HUDEP-2 (cell line): ENCODE measurements at regions not wholly inside any gene's neighbourhood (a gene's known extent, or its start where the extent isn't known, plus 50 kb on each side); places are given as distances from the start of the nearest gene placed in this dataset.

ENCODE experiments used
- DNase-seq, 76 experiments: peaks; one replicate each; lab custom pipeline; 2025; ENCODE audit not compliant: unreplicated experiment in 76 of 76; lab: John Stamatoyannopoulos, UW

DNA sequence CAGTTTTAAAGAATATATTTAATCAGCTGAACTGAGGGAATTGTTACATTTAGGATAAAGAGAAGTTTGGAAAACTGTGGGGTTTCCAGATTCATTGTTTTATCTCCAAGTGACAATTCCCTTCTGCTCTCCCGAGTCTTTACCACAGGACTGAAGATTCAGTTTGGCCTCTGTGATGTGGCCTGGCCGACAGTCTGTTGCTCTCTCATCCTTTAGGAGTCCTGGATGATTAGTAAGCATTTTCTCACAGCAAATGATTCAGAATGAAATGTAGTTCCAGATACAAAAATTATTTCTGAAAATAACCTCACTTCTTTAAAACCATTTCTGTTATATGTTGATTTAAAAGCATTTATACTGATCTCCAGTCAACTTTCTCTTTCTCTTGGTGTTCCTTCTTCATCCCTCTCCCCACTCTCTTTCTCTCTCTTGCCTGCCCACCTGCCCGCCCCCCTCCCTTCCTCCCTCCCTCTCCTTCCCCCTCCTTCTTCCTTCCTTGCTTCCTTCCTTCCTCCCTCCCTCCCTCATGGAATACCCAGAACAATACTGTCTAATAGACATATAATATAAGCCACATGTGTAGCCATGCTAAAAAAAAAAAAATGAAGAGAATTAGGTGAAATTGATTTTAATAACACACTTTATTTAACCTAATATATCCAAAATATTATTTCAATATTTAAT is 254.9 kb downstream of the PRL start:
- DNase-seq: no peak

DNA sequence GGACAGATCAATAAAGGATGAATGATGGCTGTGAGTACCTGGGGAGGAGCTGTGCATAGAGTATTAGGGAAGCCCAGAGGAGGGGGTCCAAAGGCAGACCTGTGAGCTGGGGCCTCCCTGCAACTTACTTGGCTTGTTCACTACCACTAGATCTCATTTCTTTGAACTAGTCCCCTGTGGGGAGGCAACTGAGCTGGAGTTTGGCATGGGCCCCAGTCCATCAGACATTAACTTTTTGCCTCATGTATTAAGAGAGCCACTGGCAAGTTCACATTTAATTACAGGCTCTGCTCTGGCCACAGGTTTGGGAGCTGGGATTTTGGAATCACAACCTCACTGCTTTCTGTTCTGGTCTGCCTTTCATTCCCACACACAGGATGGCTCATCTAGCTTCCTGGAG is 254.1 kb downstream of the PRL start:
- DNase-seq: no peak

DNA sequence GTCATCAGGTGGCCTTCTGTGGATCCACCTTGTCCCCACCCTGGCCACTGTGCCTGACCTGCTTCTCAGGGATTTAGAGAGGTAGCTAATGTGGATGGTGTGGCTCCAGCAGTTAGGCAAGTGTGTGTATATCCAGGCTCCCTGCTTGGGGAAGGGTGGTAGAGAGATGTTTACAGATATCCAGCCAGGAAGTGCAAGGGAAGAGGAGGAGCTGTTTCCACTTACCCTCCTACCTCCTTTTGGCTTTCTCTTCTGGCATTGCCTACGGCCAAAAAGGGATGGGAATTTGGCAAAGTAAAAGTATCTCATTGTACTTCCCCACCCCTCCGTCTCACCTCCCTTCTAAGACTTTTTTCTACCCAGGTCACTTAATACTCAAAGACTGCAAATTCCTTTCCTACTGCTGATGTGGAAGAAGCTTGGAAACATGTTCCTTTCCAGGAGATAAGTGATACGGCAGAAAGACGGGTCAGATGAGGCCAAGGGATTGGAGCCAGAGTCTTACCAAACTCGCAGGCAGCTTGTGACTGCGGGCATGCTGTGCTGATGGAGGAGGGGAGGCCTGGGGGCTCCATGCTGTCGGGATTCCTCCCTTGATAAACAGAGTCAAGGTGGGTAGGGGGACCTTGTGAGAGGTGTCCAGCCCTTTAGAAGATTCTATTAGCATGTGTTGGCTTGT is 253.4 kb downstream of the PRL start:
- DNase-seq: no peak

DNA sequence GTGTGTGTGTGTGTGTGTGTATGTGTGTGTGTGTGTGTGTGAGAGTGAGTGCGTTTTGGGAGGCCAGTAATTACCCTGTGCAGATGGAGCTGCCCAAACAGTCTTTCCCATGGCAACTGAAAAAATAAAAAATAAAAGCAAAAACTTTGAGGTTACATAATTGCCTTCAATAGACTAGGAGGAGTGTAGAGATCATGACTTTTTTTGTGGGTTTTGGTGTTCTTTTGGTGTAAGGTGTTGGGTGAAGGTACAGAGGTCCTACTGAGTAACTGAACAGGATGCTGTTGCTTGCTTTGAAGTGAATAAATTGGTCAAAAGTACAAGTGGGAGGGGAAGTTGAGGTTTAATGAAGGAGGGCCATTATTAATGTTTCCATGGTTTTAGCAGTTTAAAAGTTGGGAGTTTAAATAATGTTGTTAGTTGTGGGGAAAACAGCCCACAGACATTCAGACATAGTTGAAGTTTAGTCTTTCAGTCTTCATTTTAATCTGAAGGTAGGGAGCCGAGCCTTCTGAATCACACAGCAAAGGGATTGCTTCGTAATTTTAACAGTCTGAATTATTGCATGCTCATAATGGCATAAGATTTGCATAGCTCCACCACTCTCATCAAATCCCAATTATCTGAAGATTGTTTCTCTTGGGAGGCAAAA is 251.4 kb downstream of the PRL start:
- no peak for DNase-seq

DNA sequence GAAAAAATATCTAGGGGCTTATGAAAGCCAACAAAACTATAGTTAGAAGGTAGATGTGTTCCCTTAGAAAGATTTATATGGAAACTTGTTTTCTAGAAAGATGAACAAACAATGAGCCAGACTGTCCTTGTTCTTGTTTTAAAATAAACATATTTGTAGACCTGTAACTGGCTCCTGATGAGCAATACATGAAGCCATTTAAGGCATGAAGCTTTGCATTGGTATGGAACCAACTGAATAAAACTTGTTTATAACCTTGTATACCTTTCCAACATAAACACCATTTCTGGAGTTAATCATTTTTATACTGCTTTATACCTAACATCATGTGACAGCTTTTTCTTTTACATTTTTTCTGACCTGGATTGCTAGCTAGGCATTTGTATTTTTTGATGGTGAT is 247.8 kb downstream of the PRL start:
- DNase-seq: no peak

DNA sequence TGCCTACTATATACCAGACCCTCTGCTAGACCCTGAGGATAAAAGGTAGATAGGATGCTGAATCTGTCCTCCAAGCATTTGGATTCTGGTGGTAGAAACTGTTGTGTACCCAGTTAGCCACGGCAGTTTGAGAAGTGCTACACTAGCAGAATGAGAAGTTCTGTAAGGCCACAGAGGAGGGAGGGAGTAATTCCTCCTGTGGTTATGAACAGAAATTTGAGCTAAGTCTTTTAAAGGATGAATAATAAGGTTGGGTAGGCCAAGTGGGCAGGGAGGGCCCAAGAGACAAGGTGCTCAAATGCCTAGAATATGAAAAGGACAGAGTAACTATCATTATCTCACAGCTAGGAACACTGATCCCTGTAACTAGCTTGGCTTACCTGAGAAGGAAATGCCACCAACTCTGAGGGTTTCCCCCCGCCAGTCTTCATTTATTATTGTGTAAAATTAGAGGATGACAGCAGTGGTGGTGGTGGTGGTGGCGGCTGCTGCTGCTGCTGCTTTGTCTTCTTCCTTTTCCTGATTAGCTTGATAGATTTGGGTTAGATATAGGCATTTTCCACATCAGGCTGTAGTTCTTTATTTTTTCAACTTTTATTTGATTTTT is 243.3 kb downstream of the PRL start:
- no peak for DNase-seq

DNA sequence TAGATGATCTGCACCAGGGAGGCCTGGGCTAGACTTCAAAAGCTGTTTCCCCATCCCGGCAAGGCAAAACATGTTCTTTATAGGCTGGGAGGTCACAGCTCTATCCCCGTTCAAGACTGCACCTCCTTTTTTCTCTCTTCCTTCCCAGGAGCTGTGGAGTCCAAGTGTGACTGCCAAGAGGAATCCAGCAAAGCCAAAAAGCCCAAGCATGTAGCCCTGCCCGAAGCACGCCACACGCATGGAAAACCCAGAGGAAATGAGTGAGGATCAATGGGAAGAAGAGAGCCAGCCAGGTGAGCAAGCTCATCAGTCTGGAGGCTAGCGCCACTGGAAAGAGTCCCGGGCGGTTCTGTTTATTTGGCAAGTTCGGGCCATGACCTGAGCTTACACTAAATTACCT is 240.4 kb downstream of the PRL start:
- no peak for DNase-seq

DNA sequence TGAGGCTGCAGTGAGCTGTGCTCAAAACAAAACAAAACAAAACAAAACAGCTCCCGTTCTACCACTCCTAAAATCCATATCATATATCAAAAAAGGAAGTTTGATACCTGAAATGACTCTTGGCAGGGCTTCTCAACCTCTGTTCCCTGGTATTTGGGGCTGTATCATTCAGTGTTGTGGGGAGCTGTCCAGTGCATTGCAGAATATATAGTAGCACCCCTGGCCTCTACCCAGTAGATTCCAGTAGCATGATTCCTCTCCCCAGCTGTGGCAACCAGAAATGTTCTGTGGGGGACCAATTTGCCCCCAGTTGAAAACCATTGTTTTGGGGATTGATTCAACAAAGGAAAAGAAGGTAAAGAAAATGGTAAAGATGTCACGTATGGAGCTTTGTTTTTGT is 238.9 kb downstream of the PRL start:
- DNase-seq: no peak

DNA sequence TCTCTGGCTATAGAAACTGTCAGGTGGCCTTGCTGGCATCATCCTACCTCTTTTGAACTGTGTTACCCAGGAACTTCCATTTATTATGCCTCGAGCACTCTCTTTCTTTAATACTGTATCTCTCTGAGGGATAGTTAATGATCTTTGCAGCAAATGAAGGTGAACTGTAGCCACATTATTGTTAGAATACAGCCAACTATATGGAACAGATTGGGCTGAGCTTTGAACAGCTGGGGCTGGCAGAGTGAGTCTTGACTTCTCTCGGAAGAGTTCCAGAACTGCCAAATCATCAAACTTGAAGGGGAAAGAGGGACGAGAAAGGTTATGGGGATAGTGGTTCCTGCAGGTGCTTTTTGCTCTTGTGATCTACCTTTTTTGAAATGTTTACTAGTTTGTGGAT is 237.7 kb downstream of the PRL start:
- no peak for DNase-seq

DNA sequence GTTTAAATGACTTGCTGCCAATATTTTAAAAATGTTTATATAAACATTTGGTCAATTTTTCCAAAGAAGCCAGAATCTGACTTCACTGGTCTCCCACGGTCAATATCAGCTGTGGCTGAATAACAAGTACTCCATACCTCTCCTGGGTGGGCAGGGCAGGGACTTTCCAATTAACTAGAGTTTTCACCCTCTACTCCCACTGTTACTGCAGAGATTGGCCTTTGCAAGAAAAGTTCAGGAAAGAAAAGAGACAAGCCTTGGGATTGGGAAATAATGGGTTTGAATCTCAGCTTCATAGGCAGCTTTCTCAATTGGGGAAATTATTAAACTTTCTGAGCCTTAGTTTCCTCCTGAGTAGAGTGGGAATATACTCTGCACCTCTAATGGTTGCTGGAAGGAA is 236.9 kb downstream of the PRL start:
- DNase-seq: no peak

DNA sequence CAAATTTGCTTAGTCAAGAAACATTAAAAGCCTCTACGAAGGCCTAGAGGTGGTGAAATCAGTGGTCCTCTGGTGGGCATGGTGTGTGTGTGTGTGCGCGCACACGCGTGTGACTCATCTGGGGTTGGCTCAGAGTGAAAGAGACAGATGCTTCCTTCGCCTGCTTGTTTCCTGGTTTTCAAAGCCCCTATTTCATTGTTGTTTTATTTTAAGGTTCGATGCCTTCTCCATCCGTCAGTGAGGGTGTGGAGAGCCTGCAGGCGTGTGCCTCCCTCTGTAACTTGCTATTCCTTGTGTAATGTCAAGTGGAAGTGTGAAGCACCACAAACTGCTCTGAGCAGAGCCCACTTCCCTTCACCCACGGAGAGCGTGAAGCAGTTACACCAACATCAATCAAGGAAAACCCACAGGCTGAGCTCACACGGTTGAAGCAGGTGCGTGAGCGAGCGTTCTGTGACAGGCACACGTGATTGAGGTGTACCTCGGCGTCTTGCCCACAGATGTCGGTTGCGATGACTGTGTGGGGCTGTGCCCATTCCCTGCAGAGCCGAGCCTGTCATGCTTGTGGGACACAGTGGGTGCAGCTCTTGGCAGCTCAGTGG is 233.9 kb downstream of the PRL start:
- DNase-seq: no peak

DNA sequence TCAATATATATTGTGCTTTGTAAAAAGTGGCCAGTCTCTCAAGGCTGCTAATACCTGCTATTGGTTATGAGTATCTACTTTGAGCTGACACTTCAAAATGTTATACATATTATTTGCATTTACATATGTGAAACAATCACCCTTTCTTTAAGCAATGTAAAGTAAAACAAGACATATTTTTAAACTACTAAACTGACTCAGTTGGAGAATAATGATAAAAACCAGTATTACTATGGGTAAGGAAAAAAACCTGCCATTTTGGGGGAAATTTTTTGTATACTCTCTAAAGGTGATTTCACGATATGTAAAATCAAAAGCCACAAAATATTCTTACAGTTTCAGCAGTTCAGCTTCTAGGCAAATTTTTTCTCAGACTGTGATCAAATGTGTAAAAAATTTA is 232.3 kb downstream of the PRL start:
- DNase-seq: no peak

DNA sequence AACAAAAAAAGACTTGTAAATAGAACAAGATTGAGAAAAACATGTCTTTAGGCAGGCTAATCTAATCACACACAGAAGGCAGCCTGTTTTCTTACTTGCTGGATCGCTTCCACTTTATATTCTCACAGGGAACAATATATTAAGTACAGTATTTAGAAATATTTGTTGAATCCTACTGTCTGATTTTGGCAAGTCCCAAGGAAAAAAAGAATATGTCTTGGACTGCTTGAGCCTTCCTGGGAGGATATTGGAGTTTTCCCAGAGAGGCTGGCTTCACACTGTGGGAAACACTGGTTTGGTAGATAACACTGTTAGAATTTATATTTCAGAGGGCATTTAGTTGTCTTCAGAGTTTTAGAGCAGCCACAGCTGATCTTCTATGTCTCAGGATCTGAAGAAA is 229.7 kb downstream of the PRL start:
- DNase-seq: no peak

DNA sequence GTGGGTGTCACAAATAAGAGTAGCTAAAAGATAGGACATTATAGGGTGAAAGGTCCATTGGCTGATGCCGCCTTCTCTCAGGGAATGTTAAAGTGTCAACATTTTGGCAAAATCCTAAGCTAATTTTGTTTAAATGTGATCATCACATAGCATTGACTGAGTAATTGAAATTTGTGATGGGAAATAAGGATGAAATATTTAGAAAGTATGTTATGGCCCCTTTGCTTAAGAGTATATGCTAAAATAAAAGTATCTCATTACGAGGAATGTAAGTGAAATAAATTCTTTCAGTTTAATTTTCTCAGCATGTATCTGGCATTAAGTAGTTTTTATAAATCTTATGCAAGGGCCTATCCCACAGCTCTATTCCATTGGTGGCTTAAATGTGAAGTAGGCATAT is 229.2 kb downstream of the PRL start:
- no peak for DNase-seq

DNA sequence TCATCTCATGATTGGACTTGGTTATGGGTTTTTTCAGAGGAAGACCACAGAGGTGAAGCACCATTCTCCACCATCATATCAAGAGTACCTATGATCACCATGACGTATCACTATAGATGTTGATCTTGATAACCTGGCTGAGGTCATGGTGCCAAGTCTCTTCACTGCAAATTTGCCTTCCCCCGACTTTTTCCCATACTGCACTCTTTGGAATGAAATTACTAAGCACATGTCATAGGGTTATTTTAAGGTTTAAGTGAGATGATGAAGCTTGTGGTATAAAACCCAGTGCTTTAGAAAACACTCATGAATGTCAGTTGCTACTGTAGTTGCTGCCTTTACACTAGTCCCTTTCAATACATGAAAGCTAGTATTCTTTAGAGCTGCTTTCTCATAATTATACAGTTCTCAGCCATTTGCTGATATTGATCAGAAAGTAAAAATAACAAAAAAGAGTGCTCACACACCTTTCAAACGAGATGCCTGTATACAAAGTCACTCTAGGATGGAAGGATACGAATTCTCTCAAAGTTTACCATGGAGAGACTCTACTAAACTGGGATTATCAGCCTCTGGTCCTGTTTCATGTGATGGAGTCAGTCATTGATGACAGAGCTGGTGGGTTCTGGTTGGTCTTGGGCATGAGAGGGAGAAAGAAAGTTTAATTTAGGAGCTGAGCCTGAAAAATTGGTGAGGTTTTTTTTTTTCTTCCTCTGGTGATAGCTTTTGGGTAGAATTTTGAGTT is 228.1 kb downstream of the PRL start:
- no peak for DNase-seq

DNA sequence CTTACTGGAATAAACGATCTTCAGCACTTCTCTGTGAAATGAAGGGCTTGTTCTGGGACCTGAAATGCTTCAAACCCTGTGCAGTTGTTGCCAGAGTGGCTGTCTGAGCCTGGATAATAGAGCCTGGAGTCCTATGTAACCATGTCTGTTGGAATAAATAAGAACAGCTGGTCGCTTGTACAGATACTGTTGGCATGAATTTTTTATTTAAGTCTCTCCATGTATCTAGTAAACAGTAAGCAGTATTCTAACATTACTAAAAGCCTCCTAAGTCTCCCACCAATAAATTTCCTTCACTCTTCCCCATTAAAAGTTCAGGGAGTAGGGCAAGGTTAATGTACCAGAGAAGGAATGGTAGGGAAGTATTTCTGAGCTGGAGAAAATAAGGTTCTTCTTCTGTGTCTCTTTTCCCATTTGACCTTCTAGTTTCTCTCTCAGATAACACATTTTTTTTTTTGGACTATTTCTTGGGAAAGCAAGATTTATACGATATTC is 227.5 kb downstream of the PRL start:
- no peak for DNase-seq

DNA sequence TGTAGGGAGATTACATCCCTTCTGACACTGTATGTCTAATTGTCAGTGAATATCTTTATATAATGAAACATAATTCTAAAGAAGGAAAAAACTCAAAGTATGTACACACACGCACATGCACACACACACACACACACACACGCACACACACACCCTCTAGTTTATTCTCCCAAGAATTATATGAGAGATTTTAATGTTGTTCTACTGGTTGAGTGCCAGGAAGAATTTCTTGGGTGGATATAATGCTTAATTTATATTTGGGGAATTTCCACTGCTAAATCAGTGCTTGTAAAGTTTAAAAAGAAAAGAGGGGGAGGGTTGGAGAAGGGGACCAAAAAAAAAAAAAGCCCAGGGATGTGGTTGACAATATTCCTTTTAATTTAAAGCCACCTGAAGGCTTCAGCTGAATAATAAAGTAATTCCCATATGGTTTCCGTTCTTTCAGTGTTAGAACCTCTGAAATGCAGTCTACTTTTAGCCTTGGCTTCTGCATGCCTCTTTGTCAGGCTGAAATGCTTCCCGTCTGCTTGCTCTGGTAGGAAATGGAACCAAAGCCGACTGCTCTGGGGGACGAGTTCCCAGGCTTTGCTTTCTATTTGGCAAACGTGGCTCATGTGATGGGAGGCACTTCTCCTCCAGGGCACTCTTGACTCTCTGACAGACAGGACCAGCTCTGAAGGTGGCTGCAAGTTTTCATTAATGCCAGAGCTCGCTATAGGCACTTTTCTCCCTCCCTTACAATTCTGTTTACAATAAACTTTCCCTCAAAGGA is 225.4 kb downstream of the PRL start:
- DNase-seq: no peak

DNA sequence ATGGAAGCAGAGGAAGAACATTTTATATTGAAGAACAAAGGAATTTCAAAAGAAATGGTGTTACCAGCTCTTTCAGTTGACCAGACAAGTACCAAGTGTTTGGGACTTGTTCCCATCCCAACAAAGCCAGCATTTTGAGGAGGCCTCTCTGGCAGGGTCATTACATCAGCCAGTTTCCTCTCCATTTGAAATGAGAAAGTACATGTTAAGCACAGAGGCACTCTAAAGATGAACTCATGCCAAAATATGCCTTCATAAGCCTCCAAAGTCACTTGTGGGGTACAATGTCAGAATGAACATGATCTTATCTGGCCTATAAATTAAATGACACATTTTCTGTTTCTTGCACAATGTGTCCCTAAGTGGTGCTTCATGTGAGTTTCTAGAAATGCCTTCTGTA is 223.9 kb downstream of the PRL start:
- no peak for DNase-seq

DNA sequence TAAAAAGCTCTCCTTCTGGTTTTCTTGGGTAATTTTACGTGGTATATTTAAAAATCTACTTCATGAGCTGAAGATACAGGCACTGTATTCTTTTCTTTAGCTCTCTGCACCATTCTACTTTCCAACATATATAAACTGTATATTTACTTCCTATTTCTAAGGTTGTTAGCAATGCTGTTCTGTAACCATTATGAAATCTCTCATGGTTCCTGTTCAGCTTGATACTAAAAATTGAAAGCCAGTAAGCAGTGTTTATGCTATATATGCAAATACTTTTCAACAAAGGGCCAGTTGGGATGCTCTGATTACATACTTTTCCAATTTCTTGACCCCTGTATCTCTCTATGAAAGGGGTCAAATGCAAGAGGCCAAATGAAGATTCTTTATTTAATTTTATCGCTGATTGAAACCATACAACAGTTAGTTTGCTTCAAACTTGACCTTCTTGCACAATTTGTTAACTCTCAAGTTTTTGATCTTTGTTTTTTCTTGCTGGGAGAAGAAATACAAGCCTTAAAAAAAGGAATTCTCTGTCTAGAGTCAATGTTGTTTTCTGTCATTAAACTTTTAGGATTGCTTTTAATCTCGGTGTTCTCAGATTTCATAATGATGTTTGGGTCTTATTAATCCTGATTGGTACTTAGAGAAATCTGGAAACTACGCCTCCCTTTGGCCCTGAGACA is 223.2 kb downstream of the PRL start:
- DNase-seq: no peak
